Activated gamma-delta T cell (primary cell): ENCODE measurements at regions not wholly inside any gene's neighbourhood (a gene's known extent, or its start where the extent isn't known, plus 50 kb on each side); places are given as distances from the start of the nearest gene placed in this dataset.
"Not testable (repeated sequence)": the region's sequence is repeated elsewhere in the genome, so short reads cannot be mapped to it uniquely, and the experiment has no call there.

Experiments used
- DNase-seq: peaks from one replicate; lab custom pipeline; 2025; lab: John Stamatoyannopoulos, UW

- DNase-seq = no peak
Observed at GRCh38 chr5:142542078-142542477, 143.8 kb downstream of the FGF1 start.

GRCh38 chr5:142540922-142541422 lies 144.9 kb downstream of the FGF1 start:
- DNase-seq = no peak

GRCh38 chr5:142539154-142539740 lies 146.6 kb downstream of the FGF1 start:
- no peak for DNase-seq

- DNase-seq = no peak
Observed at GRCh38 chr5:142537938-142538337, 148.0 kb downstream of the FGF1 start.

- DNase-seq = no peak
Observed at GRCh38 chr5:142532781-142533176, 153.1 kb downstream of the FGF1 start.

GRCh38 chr5:142531977-142532780 lies 153.7 kb downstream of the FGF1 start:
- DNase-seq = no peak

- DNase-seq = no peak
Observed at GRCh38 chr5:142530904-142531303, 155.0 kb downstream of the FGF1 start.

GRCh38 chr5:142529626-142530278 lies 156.1 kb downstream of the FGF1 start:
- no peak for DNase-seq

GRCh38 chr5:142527664-142528295 lies 158.1 kb downstream of the FGF1 start:
- DNase-seq = no peak

- no peak for DNase-seq
Observed at GRCh38 chr5:142527234-142527633, 158.7 kb downstream of the FGF1 start.

- no peak for DNase-seq
Observed at GRCh38 chr5:142522983-142523382, 162.9 kb downstream of the FGF1 start.

- no peak for DNase-seq
Observed at GRCh38 chr5:142521706-142522105, 164.2 kb downstream of the FGF1 start.

- no peak for DNase-seq
Observed at GRCh38 chr5:142520885-142521284, 165.0 kb downstream of the FGF1 start.

- not testable (repeated sequence) for DNase-seq
Observed at GRCh38 chr5:142519913-142520312, 166.0 kb downstream of the FGF1 start.

GRCh38 chr5:142517840-142518239 lies 168.1 kb downstream of the FGF1 start:
- no peak for DNase-seq

GRCh38 chr5:142516732-142517131 lies 169.2 kb downstream of the FGF1 start:
- no peak for DNase-seq

- no peak for DNase-seq
Observed at GRCh38 chr5:142515036-142515435, 170.9 kb downstream of the FGF1 start.

- no peak for DNase-seq
Observed at GRCh38 chr5:142514196-142514595, 171.7 kb downstream of the FGF1 start.

- no peak for DNase-seq
Observed at GRCh38 chr5:142512043-142513042, 173.5 kb downstream of the FGF1 start.

- no peak for DNase-seq
Observed at GRCh38 chr5:142511358-142511757, 174.5 kb downstream of the FGF1 start.

GRCh38 chr5:142509026-142509425 lies 176.9 kb downstream of the FGF1 start:
- no peak for DNase-seq
